ENCODE measurements at regions not wholly inside any gene's neighbourhood (a gene's known extent, or its start where the extent isn't known, plus 50 kb on each side); places are given as distances from the start of the nearest gene placed in this dataset.

DNA sequence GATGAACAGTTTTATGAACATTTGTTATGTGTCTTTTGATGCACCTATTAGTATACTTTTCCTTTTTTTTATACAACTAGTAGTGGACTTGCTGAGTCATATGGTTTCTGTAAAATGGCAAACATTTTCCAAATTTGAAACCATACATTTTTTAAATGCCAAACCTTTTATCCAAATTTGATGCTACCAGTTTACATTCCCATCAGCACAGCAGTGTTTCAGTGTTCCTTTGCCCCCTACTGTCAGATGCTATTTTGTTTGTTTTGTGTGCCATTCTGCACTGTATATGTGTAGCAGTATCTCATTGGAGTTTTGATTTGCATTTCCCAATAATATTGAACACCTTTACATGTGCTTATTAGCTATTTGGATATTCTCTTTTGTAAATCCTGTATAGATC is 219.4 kb downstream of the TANC2 start:
- TF ChIP-seq, protein P1, sequence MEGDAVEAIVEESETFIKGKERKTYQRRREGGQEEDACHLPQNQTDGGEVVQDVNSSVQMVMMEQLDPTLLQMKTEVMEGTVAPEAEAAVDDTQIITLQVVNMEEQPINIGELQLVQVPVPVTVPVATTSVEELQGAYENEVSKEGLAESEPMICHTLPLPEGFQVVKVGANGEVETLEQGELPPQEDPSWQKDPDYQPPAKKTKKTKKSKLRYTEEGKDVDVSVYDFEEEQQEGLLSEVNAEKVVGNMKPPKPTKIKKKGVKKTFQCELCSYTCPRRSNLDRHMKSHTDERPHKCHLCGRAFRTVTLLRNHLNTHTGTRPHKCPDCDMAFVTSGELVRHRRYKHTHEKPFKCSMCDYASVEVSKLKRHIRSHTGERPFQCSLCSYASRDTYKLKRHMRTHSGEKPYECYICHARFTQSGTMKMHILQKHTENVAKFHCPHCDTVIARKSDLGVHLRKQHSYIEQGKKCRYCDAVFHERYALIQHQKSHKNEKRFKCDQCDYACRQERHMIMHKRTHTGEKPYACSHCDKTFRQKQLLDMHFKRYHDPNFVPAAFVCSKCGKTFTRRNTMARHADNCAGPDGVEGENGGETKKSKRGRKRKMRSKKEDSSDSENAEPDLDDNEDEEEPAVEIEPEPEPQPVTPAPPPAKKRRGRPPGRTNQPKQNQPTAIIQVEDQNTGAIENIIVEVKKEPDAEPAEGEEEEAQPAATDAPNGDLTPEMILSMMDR (IDR thresholded peaks at IDR 0.05), result no peak
- no peak for TF ChIP-seq POLR2A (IDR thresholded peaks at IDR 0.05)
- no peak for TF ChIP-seq EP300 (IDR thresholded peaks at IDR 0.05)
